ENCODE measurements at regions not wholly inside any gene's neighbourhood (a gene's known extent, or its start where the extent isn't known, plus 50 kb on each side); places are given as distances from the start of the nearest gene placed in this dataset.

- no peak for TF ChIP-seq POLR2A (IDR thresholded peaks at IDR 0.05)
- TF ChIP-seq, protein P1, sequence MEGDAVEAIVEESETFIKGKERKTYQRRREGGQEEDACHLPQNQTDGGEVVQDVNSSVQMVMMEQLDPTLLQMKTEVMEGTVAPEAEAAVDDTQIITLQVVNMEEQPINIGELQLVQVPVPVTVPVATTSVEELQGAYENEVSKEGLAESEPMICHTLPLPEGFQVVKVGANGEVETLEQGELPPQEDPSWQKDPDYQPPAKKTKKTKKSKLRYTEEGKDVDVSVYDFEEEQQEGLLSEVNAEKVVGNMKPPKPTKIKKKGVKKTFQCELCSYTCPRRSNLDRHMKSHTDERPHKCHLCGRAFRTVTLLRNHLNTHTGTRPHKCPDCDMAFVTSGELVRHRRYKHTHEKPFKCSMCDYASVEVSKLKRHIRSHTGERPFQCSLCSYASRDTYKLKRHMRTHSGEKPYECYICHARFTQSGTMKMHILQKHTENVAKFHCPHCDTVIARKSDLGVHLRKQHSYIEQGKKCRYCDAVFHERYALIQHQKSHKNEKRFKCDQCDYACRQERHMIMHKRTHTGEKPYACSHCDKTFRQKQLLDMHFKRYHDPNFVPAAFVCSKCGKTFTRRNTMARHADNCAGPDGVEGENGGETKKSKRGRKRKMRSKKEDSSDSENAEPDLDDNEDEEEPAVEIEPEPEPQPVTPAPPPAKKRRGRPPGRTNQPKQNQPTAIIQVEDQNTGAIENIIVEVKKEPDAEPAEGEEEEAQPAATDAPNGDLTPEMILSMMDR (IDR thresholded peaks at IDR 0.05 in 4 of 5, conservative IDR thresholded peaks at IDR 0.05 in 1 of 5): no peak
Observed at GRCh38 chr15:79608066-79608864, 176.1 kb downstream of the MINAR1 start.
